PC-9 (cell line): ENCODE measurements at regions not wholly inside any gene's neighbourhood (a gene's known extent, or its start where the extent isn't known, plus 50 kb on each side); places are given as distances from the start of the nearest gene placed in this dataset.

Source experiments
- BruUV-seq: library from RNA; stranded (reverse); fragments of 400-500 nt; replicated peaks from 2 replicates; lab custom pipeline; 2021; lab: Mats Ljungman, UMichigan
- CTCF ChIA-PET: fragments of 300-600 bp; sonication (Branson Sonifier 250); formaldehyde crosslinking; loops from one replicate; lab custom pipeline; 2022; ENCODE audit warnings: antibody characterized with exemption; lab: Charles Lee
- POLR2A ChIA-PET: fragments of 300-600 bp; sonication (Branson Sonifier 250); formaldehyde crosslinking; loops from one replicate; lab custom pipeline; 2022; ENCODE audit warnings: antibody characterized with exemption; ENCODE audit not compliant: unreplicated experiment; lab: Charles Lee
- DNase-seq, 2 experiments: peaks; one replicate each; pipeline versions ENCODE4 v3.0.0 to v3.0.0-alpha.2; 2015 to 2022; ENCODE audit warnings: mixed read lengths in 1 of 2
- H2AFZ ChIP-seq: fragments of 200-600 bp; sonication (generic); 2 replicates; pipeline ENCODE4 v1.8.1; 2017; ENCODE audit warnings: antibody characterized with exemption
- H3F3A ChIP-seq: fragments of 200-600 bp; sonication (generic); 2 replicates; pipeline ENCODE4 v1.8.1; 2017; ENCODE audit warnings: antibody characterized with exemption, mild to moderate bottlenecking, low read depth; ENCODE audit not compliant: insufficient read depth
- H3K27ac ChIP-seq: fragments of 200-600 bp; sonication (generic); 2 replicates; pipeline ENCODE4 v1.6.1; 2016; ENCODE audit warnings: mixed run types
- H3K27me3 ChIP-seq: fragments of 200-600 bp; sonication (generic); 2 replicates; pipeline ENCODE4 v1.6.1; 2016; ENCODE audit warnings: low read depth, mixed run types; ENCODE audit not compliant: insufficient read depth
- H3K36me3 ChIP-seq: fragments of 200-600 bp; sonication (generic); 2 replicates; pipeline ENCODE4 v1.6.1; 2016; ENCODE audit warnings: low read depth, mixed run types
- H3K4me1 ChIP-seq: fragments of 200-600 bp; sonication (generic); replicated peaks from 2 replicates; pipeline ENCODE4 v1.6.1; 2016; ENCODE audit warnings: mixed run types; ENCODE audit not compliant: insufficient read depth
- H3K4me2 ChIP-seq: fragments of 200-600 bp; sonication (generic); 2 replicates; pipeline ENCODE4 v1.6.1; 2017; ENCODE audit warnings: mixed run types
- H3K4me3 ChIP-seq: fragments of 200-600 bp; sonication (generic); 2 replicates; pipeline ENCODE4 v1.6.1; 2016; ENCODE audit warnings: mixed run types
- H3K79me2 ChIP-seq: fragments of 200-600 bp; sonication (generic); 2 replicates; pipeline ENCODE4 v1.6.1; 2017; ENCODE audit warnings: low read depth, mixed run types
- H3K9me2 ChIP-seq: fragments of 200-600 bp; sonication (generic); 2 replicates; pipeline ENCODE4 v1.8.1; 2017; ENCODE audit warnings: mild to moderate bottlenecking; ENCODE audit not compliant: insufficient read depth
- H3K9me3 ChIP-seq: fragments of 200-600 bp; sonication (generic); 2 replicates; pipeline ENCODE4 v1.8.1; 2016; ENCODE audit warnings: low read depth; ENCODE audit not compliant: insufficient read depth
- H4K20me1 ChIP-seq: fragments of 200-600 bp; sonication (generic); 2 replicates; pipeline ENCODE4 v1.8.1; 2017; ENCODE audit not compliant: insufficient read depth
- CTCF ChIP-seq: fragments of 200-600 bp; sonication (generic); conservative IDR thresholded peaks from 2 replicates; pipeline ENCODE4 v1.6.1; 2017; ENCODE audit warnings: mixed run types, antibody characterized with exemption, mild to moderate bottlenecking, moderate library complexity
- EZH2 ChIP-seq: fragments of 200-600 bp; sonication (generic); IDR thresholded peaks from 2 replicates; pipeline ENCODE4 v1.8.0; 2017; ENCODE audit warnings: antibody characterized with exemption, low read depth
- intact Hi-C: fragments of 100-400 bp; cut with micrococcal nuclease; formaldehyde crosslinking; loops from one replicate; pipeline ENCODE4 v1.10.0; 2022; ENCODE audit not compliant: unreplicated experiment

GRCh38 chr13:97554496-97554895, 120.5 kb downstream of the RAP2A start:
- CTCF ChIA-PET: no interaction called here
- intact Hi-C loops: no loop called here
- Histone ChIP-seq H3K4me2 (no peak overlapping the region), H3K36me3 (no peaks in the 10 kb centered on the region), H3F3A (no peaks in the 10 kb centered on the region), H3K4me3 (no peak overlapping the region), H3K9me2 (no peaks in the 10 kb centered on the region), H3K79me2 (no peaks in the 10 kb centered on the region), H3K27ac (no peak overlapping the region), H3K9me3 (no peaks in the 10 kb centered on the region), H4K20me1 (no peaks in the 10 kb centered on the region), H3K4me1 (no peaks in the 10 kb centered on the region), H3K27me3 (no peaks in the 10 kb centered on the region), H2AFZ (no peak overlapping the region)
- DNase-seq: no peak
- no TSS peak for BruUV-seq
- TF ChIP-seq CTCF: no peak
- POLR2A ChIA-PET: no interaction called here

GRCh38 chr13:97555034-97555433, 121.1 kb downstream of the RAP2A start:
- Histone ChIP-seq H3K4me1 (no peaks in the 10 kb centered on the region), H3K27me3 (no peaks in the 10 kb centered on the region), H3K4me2 (no peak overlapping the region), H3K9me2 (no peaks in the 10 kb centered on the region), H3F3A (no peaks in the 10 kb centered on the region), H3K79me2 (no peaks in the 10 kb centered on the region), H3K9me3 (no peaks in the 10 kb centered on the region), H3K4me3 (no peak overlapping the region), H3K27ac (no peak overlapping the region), H3K36me3 (no peaks in the 10 kb centered on the region), H4K20me1 (no peaks in the 10 kb centered on the region), H2AFZ (no peak overlapping the region)
- ChIA-PET CTCF (no interaction called here), POLR2A (no interaction called here)
- BruUV-seq: no TSS peak
- intact Hi-C loops: no loop called here
- no peak for DNase-seq
- TF ChIP-seq CTCF (no peak), EZH2 (no peak)

- Histone ChIP-seq H3K4me2 (no peak overlapping the region), H2AFZ (no peak overlapping the region), H4K20me1 (no peaks in the 10 kb centered on the region), H3K4me1 (no peaks in the 10 kb centered on the region), H3K4me3 (no peak overlapping the region), H3K36me3 (no peaks in the 10 kb centered on the region), H3K27ac (no peak overlapping the region), H3F3A (no peaks in the 10 kb centered on the region), H3K27me3 (no peaks in the 10 kb centered on the region), H3K9me3 (no peaks in the 10 kb centered on the region), H3K9me2 (no peaks in the 10 kb centered on the region), H3K79me2 (no peaks in the 10 kb centered on the region)
- no TSS peak for BruUV-seq
- intact Hi-C loops: no loop called here
- CTCF ChIA-PET: no interaction called here
- POLR2A ChIA-PET: no interaction called here
- TF ChIP-seq CTCF (no peak), EZH2 (no peak)
- no peak for DNase-seq
These were observed 125.1 kb downstream of the RAP2A start for GRCh38 chr13:97559030-97559429.
